GM10266 (cell line): ENCODE measurements at regions not wholly inside any gene's neighbourhood (a gene's known extent, or its start where the extent isn't known, plus 50 kb on each side); places are given as distances from the start of the nearest gene placed in this dataset.

Experiments
- DNase-seq: peaks from one replicate; pipeline ENCODE4 v3.0.0; 2012; ENCODE audit errors: extremely low spot score
- CTCF ChIP-seq: IDR thresholded peaks from 2 replicates; pipeline ENCODE4 v1.5.1; 2012; ENCODE audit warnings: mild to moderate bottlenecking, low read depth; ENCODE audit not compliant: control insufficient read depth, insufficient read depth; ENCODE audit errors: missing control alignments

DNA sequence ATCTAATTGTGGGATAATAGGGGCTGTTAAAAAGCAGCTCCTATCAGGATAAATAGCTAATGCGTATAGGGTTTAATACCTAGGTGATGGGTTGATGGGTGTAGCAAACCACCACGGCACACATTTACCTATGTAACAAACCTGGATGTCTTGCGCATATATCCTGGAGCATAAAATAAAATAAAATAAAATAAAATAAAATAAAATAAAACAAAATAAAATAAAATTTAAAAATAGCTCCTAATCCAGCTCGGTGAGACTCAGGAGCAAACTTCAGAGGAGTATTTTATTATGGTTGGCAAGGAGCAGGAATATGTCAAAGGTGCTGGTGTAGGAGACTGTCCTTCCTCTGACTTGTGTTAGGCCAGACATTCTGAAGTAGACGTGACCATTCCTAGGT lies 721.0 kb downstream of the BCL11B start:
- DNase-seq: no peak
- TF ChIP-seq CTCF: no peak

GRCh38 chr14:98555440-98555839 lies 716.6 kb downstream of the BCL11B start:
- no peak for TF ChIP-seq CTCF
- no peak for DNase-seq

DNA sequence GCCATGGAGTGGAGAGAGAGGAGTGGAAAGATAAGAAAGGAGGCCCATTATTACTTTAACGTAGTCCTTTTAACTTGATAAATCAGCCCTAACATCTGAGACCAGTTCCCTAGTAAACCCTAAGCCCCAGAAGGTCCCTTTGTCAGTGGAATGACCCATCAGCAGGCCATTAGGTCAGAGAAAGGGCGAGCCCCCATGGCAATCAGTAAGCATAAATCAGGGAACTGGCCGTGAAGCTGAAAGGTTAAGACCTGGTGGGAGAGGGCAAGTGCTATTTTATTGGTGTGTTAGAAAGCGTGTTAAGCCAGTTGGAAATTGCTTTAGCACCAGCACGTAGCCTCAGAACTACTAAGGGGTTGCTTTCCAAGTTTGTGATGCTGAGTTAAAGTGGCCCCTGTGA lies 708.0 kb downstream of the BCL11B start:
- TF ChIP-seq CTCF: no peak
- DNase-seq: no peak

- no peak for DNase-seq
Observed at GRCh38 chr14:98564541-98564940, 707.5 kb downstream of the BCL11B start.

DNA sequence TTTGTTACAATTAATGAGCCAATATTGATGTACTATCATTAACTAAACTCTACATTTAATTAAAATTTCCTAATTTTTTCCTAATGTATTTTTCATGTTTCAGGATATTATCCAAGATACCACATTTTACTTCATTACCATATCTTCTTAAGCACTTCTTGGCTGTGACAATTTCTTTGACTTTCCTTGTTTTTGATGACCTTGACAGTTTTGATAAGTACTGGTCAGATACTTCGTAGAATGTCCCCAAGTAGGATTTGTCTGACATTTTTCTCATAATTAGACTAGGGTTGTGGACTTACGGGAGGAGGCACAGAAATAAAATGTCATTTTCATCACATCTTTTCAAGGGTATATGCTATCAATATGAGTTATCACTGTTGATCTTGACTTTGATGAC lies 700.9 kb downstream of the BCL11B start:
- no peak for TF ChIP-seq CTCF
- no peak for DNase-seq

More at GRCh38 chr14:98564541-98564940, 707.5 kb downstream of the BCL11B start:
- no peak for TF ChIP-seq CTCF

DNA sequence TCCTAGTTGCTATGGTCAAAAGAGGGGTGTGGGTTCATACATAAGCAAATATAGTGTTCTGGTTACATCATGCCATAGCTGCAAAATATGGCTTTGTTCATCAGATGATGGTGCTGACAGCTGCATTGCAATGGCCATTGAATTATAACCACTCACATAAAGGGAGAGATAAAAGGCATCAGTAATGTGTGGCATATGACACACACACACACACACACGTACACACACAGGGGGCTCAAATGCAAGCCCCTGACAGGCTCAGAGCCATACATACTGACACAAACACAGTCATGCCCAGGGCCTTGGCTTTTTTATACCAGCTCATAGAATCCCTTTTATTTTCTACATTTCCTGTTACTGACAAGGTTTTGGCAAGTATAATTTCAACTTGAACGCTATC lies 698.9 kb downstream of the BCL11B start:
- no peak for DNase-seq
- no peak for TF ChIP-seq CTCF

GRCh38 chr14:98576463-98576862 lies 695.5 kb downstream of the BCL11B start:
- no peak for DNase-seq
- TF ChIP-seq CTCF: no peak
